ENCODE measurements at regions not wholly inside any gene's neighbourhood (a gene's known extent, or its start where the extent isn't known, plus 50 kb on each side); places are given as distances from the start of the nearest gene placed in this dataset.

DNA sequence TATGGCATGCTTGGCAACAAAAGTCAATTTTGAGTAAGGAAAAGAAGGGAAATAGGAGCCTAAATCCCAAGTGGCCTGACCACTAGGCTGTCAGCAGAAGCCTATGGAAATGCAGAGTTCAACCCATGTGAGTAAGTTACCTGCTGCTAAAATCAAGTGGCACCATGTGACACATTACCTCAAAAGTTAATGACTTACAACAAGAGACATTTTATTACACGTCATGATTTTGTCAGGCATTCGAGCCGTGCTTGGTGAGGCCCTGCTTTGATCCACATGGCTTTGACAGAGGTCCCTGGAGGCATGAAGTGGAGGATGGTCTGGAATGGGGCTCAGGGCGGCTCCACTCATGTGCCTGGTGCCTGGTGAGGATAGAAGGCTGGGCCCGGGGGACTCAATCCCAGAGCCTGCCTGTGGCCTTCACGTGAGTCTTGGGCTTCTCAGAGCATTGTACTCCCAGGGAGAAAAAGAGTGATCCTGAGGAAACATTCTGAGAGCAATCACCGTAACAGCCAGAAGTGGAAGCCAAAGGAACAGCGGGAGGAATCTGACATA is 339.1 kb upstream of the B3GAT1 start:
- TF ChIP-seq CTCF (IDR thresholded peaks at IDR 0.05) (no peak), POLR2A (IDR thresholded peaks at IDR 0.05) (no peak)

Measured in body of pancreas (tissue), 4 donors.